HG02678 (cell line): ENCODE measurements at regions not wholly inside any gene's neighbourhood (a gene's known extent, or its start where the extent isn't known, plus 50 kb on each side); places are given as distances from the start of the nearest gene placed in this dataset.

ENCODE experiments used
- ATAC-seq: cut with Tn5 transposase; IDR thresholded peaks from one replicate; pipeline ENCODE4 v1.9.1; 2021; ENCODE audit warnings: mild to moderate bottlenecking, moderate library complexity; ENCODE audit not compliant: unreplicated experiment

GRCh38 chr3:106371971-106372805 is 503.4 kb upstream of the CBLB start:
- no peak for ATAC-seq

- no peak for ATAC-seq
Measured at GRCh38 chr3:106372806-106373190, 504.0 kb upstream of the CBLB start.

- ATAC-seq: no peak
Measured at GRCh38 chr3:106376016-106376570, 507.3 kb upstream of the CBLB start.

- ATAC-seq: no peak
Measured at GRCh38 chr3:106379251-106379750, 510.5 kb upstream of the CBLB start.

GRCh38 chr3:106380232-106380631 is 511.4 kb upstream of the CBLB start:
- no peak for ATAC-seq

GRCh38 chr3:106381286-106381938 is 512.6 kb upstream of the CBLB start:
- ATAC-seq: no peak

- no peak for ATAC-seq
Measured at GRCh38 chr3:106381939-106382335, 513.1 kb upstream of the CBLB start.

GRCh38 chr3:106386050-106386449 is 517.2 kb upstream of the CBLB start:
- ATAC-seq: no peak

GRCh38 chr3:106392915-106393314 is 524.1 kb upstream of the CBLB start:
- no peak for ATAC-seq

GRCh38 chr3:106397006-106397405 is 528.2 kb upstream of the CBLB start:
- no peak for ATAC-seq

- no peak for ATAC-seq
Measured at GRCh38 chr3:106398891-106399600, 530.2 kb upstream of the CBLB start.

GRCh38 chr3:106399761-106400160 is 530.9 kb upstream of the CBLB start:
- ATAC-seq: no peak

- no peak for ATAC-seq
Measured at GRCh38 chr3:106401666-106402490, 533.1 kb upstream of the CBLB start.

- ATAC-seq: no peak
Measured at GRCh38 chr3:106403371-106404145, 534.7 kb upstream of the CBLB start.

GRCh38 chr3:106413683-106414082 is 544.9 kb upstream of the CBLB start:
- no peak for ATAC-seq

- ATAC-seq: no peak
Measured at GRCh38 chr3:106420628-106421027, 551.8 kb upstream of the CBLB start.

- ATAC-seq: no peak
Measured at GRCh38 chr3:106421426-106421825, 552.6 kb upstream of the CBLB start.

GRCh38 chr3:106421909-106422308 is 553.1 kb upstream of the CBLB start:
- ATAC-seq: no peak

GRCh38 chr3:106423321-106424225 is 554.8 kb upstream of the CBLB start:
- peak; percentile 51 for ATAC-seq
